B cell (primary cell): ENCODE measurements at regions not wholly inside any gene's neighbourhood (a gene's known extent, or its start where the extent isn't known, plus 50 kb on each side); places are given as distances from the start of the nearest gene placed in this dataset.
"Not testable (repeated sequence)": the region's sequence is repeated elsewhere in the genome, so short reads cannot be mapped to it uniquely, and the experiment has no call there.

Source experiments
- EZH2 ChIP-seq: IDR thresholded peaks from 2 replicates; pipeline ENCODE4 v1.6.1; 2012; ENCODE audit warnings: borderline replicate concordance, low read depth, mild to moderate bottlenecking, moderate library complexity, low read length; ENCODE audit not compliant: insufficient read depth, poor library complexity, severe bottlenecking
- TF ChIP-seq, protein P1 (sequence below): fragments of 200-600 bp; IDR thresholded peaks from one replicate; pipeline ENCODE4 v1.8.0; 2022; ENCODE audit warnings: antibody characterized with exemption, mild to moderate bottlenecking

DNA sequence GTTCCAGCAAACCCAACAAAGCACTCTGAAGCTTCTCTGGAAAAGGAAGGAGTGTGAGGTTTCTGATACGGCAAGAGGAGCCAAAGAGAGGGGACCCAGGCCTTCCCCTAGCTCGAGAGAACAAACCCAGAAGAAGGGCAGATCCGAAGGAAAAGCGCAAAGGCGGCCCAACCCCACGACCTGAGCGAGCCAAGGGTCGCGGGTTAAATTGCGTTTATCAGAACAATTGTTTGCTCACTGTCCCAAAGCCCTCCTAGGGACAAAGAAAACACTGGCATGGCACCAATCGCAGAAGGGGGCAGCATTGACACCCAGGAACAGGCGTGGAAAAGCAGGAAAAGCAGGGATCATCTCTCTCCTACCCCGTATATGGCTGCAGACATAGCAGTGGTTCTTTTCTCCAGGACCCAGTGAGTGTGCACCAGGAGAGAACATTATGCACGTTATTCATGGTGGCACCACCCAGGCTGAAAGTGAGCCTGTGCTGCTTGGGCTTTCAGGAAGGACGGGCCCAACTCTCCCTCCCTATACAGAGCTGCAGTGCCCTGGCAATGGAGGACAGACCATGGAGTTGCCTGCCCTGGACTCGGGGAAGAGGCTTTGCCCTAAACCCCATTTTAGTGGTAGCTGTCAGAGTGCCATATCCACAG is 167.0 kb downstream of the FAM72C start:
- not testable (repeated sequence) for TF ChIP-seq EZH2
- TF ChIP-seq, protein P1, sequence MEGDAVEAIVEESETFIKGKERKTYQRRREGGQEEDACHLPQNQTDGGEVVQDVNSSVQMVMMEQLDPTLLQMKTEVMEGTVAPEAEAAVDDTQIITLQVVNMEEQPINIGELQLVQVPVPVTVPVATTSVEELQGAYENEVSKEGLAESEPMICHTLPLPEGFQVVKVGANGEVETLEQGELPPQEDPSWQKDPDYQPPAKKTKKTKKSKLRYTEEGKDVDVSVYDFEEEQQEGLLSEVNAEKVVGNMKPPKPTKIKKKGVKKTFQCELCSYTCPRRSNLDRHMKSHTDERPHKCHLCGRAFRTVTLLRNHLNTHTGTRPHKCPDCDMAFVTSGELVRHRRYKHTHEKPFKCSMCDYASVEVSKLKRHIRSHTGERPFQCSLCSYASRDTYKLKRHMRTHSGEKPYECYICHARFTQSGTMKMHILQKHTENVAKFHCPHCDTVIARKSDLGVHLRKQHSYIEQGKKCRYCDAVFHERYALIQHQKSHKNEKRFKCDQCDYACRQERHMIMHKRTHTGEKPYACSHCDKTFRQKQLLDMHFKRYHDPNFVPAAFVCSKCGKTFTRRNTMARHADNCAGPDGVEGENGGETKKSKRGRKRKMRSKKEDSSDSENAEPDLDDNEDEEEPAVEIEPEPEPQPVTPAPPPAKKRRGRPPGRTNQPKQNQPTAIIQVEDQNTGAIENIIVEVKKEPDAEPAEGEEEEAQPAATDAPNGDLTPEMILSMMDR = not testable (repeated sequence)
